Left kidney (tissue), 1 donor: ENCODE measurements at regions not wholly inside any gene's neighbourhood (a gene's known extent, or its start where the extent isn't known, plus 50 kb on each side); places are given as distances from the start of the nearest gene placed in this dataset.
"Not testable (repeated sequence)": the region's sequence is repeated elsewhere in the genome, so short reads cannot be mapped to it uniquely, and the experiment has no call there.

Experiments
- DNase-seq: peaks from one replicate; pipeline ENCODE4 v3.0.0-alpha.2; 2013

- DNase-seq, result no peak
Measured at GRCh38 chr3:18987862-18988447, 160.4 kb upstream of the KCNH8 start.

- DNase-seq, result no peak
Measured at GRCh38 chr3:18987070-18987469, 161.2 kb upstream of the KCNH8 start.

GRCh38 chr3:18982920-18983319 is 165.4 kb upstream of the KCNH8 start:
- DNase-seq, result no peak

GRCh38 chr3:18976102-18976501 is 172.2 kb upstream of the KCNH8 start:
- DNase-seq, result not testable (repeated sequence)

GRCh38 chr3:18968120-18968519 is 180.2 kb upstream of the KCNH8 start:
- no peak for DNase-seq

GRCh38 chr3:18965781-18966180 is 182.5 kb upstream of the KCNH8 start:
- DNase-seq, result no peak

GRCh38 chr3:18964640-18965039 is 183.7 kb upstream of the KCNH8 start:
- no peak for DNase-seq

GRCh38 chr3:18951333-18951732 is 197.0 kb upstream of the KCNH8 start:
- DNase-seq, result no peak

GRCh38 chr3:18946524-18946923 is 201.8 kb upstream of the KCNH8 start:
- DNase-seq, result no peak

GRCh38 chr3:18937574-18937973 is 210.7 kb upstream of the KCNH8 start:
- no peak for DNase-seq

- no peak for DNase-seq
Measured at GRCh38 chr3:18919158-18919557, 229.2 kb upstream of the KCNH8 start.

GRCh38 chr3:18917923-18918322 is 230.4 kb upstream of the KCNH8 start:
- DNase-seq, result no peak

- DNase-seq, result no peak
Measured at GRCh38 chr3:18902081-18902793, 246.1 kb upstream of the KCNH8 start.

- no peak for DNase-seq
Measured at GRCh38 chr3:18901571-18901970, 246.7 kb upstream of the KCNH8 start.

- DNase-seq, result no peak
Measured at GRCh38 chr3:18900994-18901393, 247.3 kb upstream of the KCNH8 start.

GRCh38 chr3:18898911-18899310 is 249.4 kb upstream of the KCNH8 start:
- DNase-seq, result no peak

GRCh38 chr3:18892756-18893155 is 255.6 kb upstream of the KCNH8 start:
- DNase-seq, result no peak

- DNase-seq, result no peak
Measured at GRCh38 chr3:18892047-18892446, 256.3 kb upstream of the KCNH8 start.

GRCh38 chr3:18891641-18892040 is 256.7 kb upstream of the KCNH8 start:
- no peak for DNase-seq

- no peak for DNase-seq
Measured at GRCh38 chr3:18890449-18890848, 257.9 kb upstream of the KCNH8 start.

- DNase-seq, result no peak
Measured at GRCh38 chr3:18888819-18889218, 259.5 kb upstream of the KCNH8 start.

- DNase-seq, result no peak
Measured at GRCh38 chr3:18888370-18888769, 259.9 kb upstream of the KCNH8 start.

- DNase-seq, result no peak
Measured at GRCh38 chr3:18886331-18886730, 262.0 kb upstream of the KCNH8 start.

GRCh38 chr3:18885612-18886011 is 262.7 kb upstream of the KCNH8 start:
- DNase-seq, result no peak
